MM.1S (cell line): ENCODE measurements at regions not wholly inside any gene's neighbourhood (a gene's known extent, or its start where the extent isn't known, plus 50 kb on each side); places are given as distances from the start of the nearest gene placed in this dataset.

Experiments used
- DNase-seq: peaks from one replicate; pipeline ENCODE4 v3.0.0-alpha.2; 2015
- H2AFZ ChIP-seq: fragments of 300-600 bp; sonication (generic); 2 replicates; pipeline ENCODE4 v1.6.0; 2016; ENCODE audit warnings: antibody characterized with exemption, low read length
- H3F3A ChIP-seq: fragments of 300-600 bp; sonication (generic); 2 replicates; pipeline ENCODE4 v1.6.1; 2016; ENCODE audit warnings: mild to moderate bottlenecking, antibody characterized with exemption, low read length, moderate library complexity, mixed read lengths; ENCODE audit not compliant: insufficient read depth
- H3K27ac ChIP-seq: fragments of 300-600 bp; sonication (generic); 2 replicates; pipeline ENCODE4 v1.5.1; 2016; ENCODE audit warnings: mild to moderate bottlenecking, low read length
- H3K27me3 ChIP-seq: fragments of 300-600 bp; sonication (generic); replicated peaks from 2 replicates; pipeline ENCODE4 v1.6.0; 2016; ENCODE audit warnings: low read length; ENCODE audit not compliant: insufficient read depth
- H3K36me3 ChIP-seq: fragments of 300-600 bp; sonication (generic); replicated peaks from 2 replicates; pipeline ENCODE4 v1.6.1; 2016; ENCODE audit warnings: mild to moderate bottlenecking, low read length, mixed read lengths; ENCODE audit not compliant: insufficient read depth
- H3K4me1 ChIP-seq: fragments of 300-600 bp; sonication (generic); 2 replicates; pipeline ENCODE4 v1.6.1; 2016; ENCODE audit warnings: low read length, mixed read lengths
- H3K4me2 ChIP-seq: fragments of 300-600 bp; sonication (generic); 2 replicates; pipeline ENCODE4 v1.6.0; 2016; ENCODE audit warnings: low read depth, low read length
- H3K4me3 ChIP-seq: fragments of 300-600 bp; sonication (generic); 2 replicates; pipeline ENCODE4 v1.5.1; 2016; ENCODE audit warnings: low read length, mixed read lengths
- H3K79me2 ChIP-seq: fragments of 300-600 bp; sonication (generic); 2 replicates; pipeline ENCODE4 v1.6.1; 2016; ENCODE audit warnings: mixed run types, low read length, mixed read lengths
- H3K9ac ChIP-seq: fragments of 300-600 bp; sonication (generic); 2 replicates; pipeline ENCODE4 v1.6.1; 2016; ENCODE audit warnings: low read length, mixed read lengths
- H3K9me2 ChIP-seq: fragments of 300-600 bp; sonication (generic); replicated peaks from 2 replicates; pipeline ENCODE4 v1.6.1; 2016; ENCODE audit warnings: mild to moderate bottlenecking, low read length, mixed read lengths; ENCODE audit not compliant: insufficient read depth
- H3K9me3 ChIP-seq: fragments of 300-600 bp; sonication (generic); replicated peaks from 2 replicates; pipeline ENCODE4 v1.6.1; 2016; ENCODE audit warnings: mild to moderate bottlenecking, low read length, mixed read lengths; ENCODE audit not compliant: insufficient read depth
- H4K20me1 ChIP-seq: fragments of 300-600 bp; sonication (generic); 2 replicates; pipeline ENCODE4 v1.6.1; 2016; ENCODE audit warnings: mild to moderate bottlenecking, low read length, moderate library complexity, mixed read lengths; ENCODE audit not compliant: insufficient read depth
- EZH2 ChIP-seq: fragments of 300-600 bp; sonication (generic); optimal IDR thresholded peaks from 2 replicates; pipeline ENCODE3; 2017; ENCODE audit warnings: low read depth, mild to moderate bottlenecking, antibody characterized with exemption, low read length, mixed read lengths
- EZH2phosphoT487 ChIP-seq: fragments of 300-600 bp; sonication (generic); IDR thresholded peaks from 2 replicates; pipeline ENCODE4 v1.6.1; 2018; ENCODE audit warnings: antibody characterized with exemption, low read length
- TF ChIP-seq, protein P1 (sequence below): fragments of 300-600 bp; sonication (generic); IDR thresholded peaks from 2 replicates; pipeline ENCODE4 v1.5.1; 2016; ENCODE audit warnings: antibody characterized with exemption, low read length, mixed read lengths

DNA sequence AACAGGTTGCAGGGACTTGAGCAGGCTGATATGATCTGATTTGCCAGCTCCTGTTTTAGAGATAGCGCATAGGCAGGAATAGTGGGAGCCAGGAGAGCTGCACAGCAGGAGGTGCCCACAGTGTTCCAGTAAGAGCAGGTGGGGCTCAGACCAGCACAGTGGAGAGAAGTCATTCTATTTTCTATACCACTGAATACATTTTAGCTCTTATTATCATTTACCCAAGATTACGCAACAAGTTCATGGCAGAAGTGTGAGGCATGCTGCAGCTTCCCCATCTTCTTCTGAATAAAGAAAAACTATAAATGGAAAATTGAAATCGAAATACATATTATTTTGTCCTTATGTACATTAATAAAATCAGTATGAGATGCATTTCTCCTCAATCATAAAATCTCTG is 114.7 kb upstream of the EDNRA start:
- Histone ChIP-seq H3F3A (no peaks in the 10 kb centered on the region), H3K9me3 (no peaks in the 10 kb centered on the region), H3K27me3 (no peaks in the 10 kb centered on the region), H3K9ac (no peak overlapping the region), H3K79me2 (no peaks in the 10 kb centered on the region), H3K27ac (no peak overlapping the region), H2AFZ (no peak overlapping the region), H3K4me1 (no peaks in the 10 kb centered on the region), H3K9me2 (no peaks in the 10 kb centered on the region), H3K36me3 (no peaks in the 10 kb centered on the region), H3K4me3 (no peak overlapping the region), H3K4me2 (no peak overlapping the region), H4K20me1 (no peaks in the 10 kb centered on the region)
- no peak for DNase-seq
- TF ChIP-seq EZH2phosphoT487 (no peak), EZH2 (no peak)

GRCh38 chr4:147367891-147368290 is 113.0 kb upstream of the EDNRA start:
- DNase-seq = no peak
- no peak overlapping the region for H3K9ac ChIP-seq
- no peaks in the 10 kb centered on the region for H3K79me2 ChIP-seq
- H3K27ac ChIP-seq = no peak overlapping the region
- H4K20me1 ChIP-seq = no peaks in the 10 kb centered on the region
- no peak overlapping the region for H2AFZ ChIP-seq
- H3K9me3 ChIP-seq = no peaks in the 10 kb centered on the region
- H3K27me3 ChIP-seq = no peaks in the 10 kb centered on the region
- H3K4me1 ChIP-seq = no peaks in the 10 kb centered on the region
- no peaks in the 10 kb centered on the region for H3F3A ChIP-seq
- H3K9me2 ChIP-seq = no peaks in the 10 kb centered on the region
- no peak overlapping the region for H3K4me3 ChIP-seq
- no peaks in the 10 kb centered on the region for H3K36me3 ChIP-seq
- TF ChIP-seq EZH2phosphoT487 (no peak), EZH2 (no peak)
- TF ChIP-seq, protein P1, sequence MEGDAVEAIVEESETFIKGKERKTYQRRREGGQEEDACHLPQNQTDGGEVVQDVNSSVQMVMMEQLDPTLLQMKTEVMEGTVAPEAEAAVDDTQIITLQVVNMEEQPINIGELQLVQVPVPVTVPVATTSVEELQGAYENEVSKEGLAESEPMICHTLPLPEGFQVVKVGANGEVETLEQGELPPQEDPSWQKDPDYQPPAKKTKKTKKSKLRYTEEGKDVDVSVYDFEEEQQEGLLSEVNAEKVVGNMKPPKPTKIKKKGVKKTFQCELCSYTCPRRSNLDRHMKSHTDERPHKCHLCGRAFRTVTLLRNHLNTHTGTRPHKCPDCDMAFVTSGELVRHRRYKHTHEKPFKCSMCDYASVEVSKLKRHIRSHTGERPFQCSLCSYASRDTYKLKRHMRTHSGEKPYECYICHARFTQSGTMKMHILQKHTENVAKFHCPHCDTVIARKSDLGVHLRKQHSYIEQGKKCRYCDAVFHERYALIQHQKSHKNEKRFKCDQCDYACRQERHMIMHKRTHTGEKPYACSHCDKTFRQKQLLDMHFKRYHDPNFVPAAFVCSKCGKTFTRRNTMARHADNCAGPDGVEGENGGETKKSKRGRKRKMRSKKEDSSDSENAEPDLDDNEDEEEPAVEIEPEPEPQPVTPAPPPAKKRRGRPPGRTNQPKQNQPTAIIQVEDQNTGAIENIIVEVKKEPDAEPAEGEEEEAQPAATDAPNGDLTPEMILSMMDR = no peak
- H3K4me2 ChIP-seq = no peak overlapping the region

DNA sequence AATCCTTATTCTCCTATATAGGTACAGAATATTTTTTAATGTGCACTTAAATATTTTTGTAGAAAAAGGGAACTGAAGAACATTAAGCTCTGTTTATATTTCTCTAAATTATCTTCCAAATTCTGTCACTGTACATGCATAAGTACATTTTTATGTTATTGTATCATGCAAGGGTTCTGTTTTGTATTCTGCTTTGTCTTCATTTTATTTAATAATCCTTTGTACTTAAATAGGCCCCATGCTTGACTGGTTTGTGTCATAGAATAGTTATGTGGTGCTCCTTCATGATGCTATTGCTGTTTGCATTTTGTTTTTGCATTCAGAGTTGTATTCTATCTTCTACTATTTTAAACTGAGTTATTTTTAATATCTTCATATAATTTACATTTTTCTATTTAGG is 111.9 kb upstream of the EDNRA start:
- Histone ChIP-seq H3K9ac (no peak overlapping the region), H3F3A (no peaks in the 10 kb centered on the region), H3K9me3 (no peaks in the 10 kb centered on the region), H4K20me1 (no peaks in the 10 kb centered on the region), H3K27me3 (no peaks in the 10 kb centered on the region), H3K4me2 (no peak overlapping the region), H2AFZ (no peak overlapping the region), H3K4me1 (no peaks in the 10 kb centered on the region), H3K27ac (no peak overlapping the region), H3K9me2 (no peaks in the 10 kb centered on the region), H3K79me2 (no peaks in the 10 kb centered on the region), H3K4me3 (no peak overlapping the region), H3K36me3 (no peaks in the 10 kb centered on the region)
- no peak for DNase-seq
- TF ChIP-seq, protein P1 = no peak
- TF ChIP-seq EZH2phosphoT487 = no peak
- TF ChIP-seq EZH2 = no peak

- H3K36me3 ChIP-seq = no peaks in the 10 kb centered on the region
- H3K4me3 ChIP-seq = no peak overlapping the region
- H3K27me3 ChIP-seq = no peaks in the 10 kb centered on the region
- no peaks in the 10 kb centered on the region for H3K9me2 ChIP-seq
- H3K9ac ChIP-seq = no peak overlapping the region
- H3K9me3 ChIP-seq = no peaks in the 10 kb centered on the region
- no peaks in the 10 kb centered on the region for H3F3A ChIP-seq
- H2AFZ ChIP-seq = no peak overlapping the region
- H3K79me2 ChIP-seq = no peaks in the 10 kb centered on the region
- H3K27ac ChIP-seq = no peak overlapping the region
- TF ChIP-seq EZH2 (no peak), EZH2phosphoT487 (no peak)
- TF ChIP-seq, protein P1 = no peak
- no peak overlapping the region for H3K4me2 ChIP-seq
- DNase-seq = no peak
- H4K20me1 ChIP-seq = no peaks in the 10 kb centered on the region
- no peaks in the 10 kb centered on the region for H3K4me1 ChIP-seq
Observed at GRCh38 chr4:147370473-147370872, 110.4 kb upstream of the EDNRA start.
